ENCODE measurements at regions not wholly inside any gene's neighbourhood (a gene's known extent, or its start where the extent isn't known, plus 50 kb on each side); places are given as distances from the start of the nearest gene placed in this dataset.
A peak's percentile ranks its signal among the peaks of the same experiment; 100 is the strongest.
"Not testable (repeated sequence)": the region's sequence is repeated elsewhere in the genome, so short reads cannot be mapped to it uniquely, and the experiment has no call there.

GRCh38 chr2:176427549-176427948 is 158.3 kb downstream of the MTX2 start:
- no peak for DNase-seq

DNA sequence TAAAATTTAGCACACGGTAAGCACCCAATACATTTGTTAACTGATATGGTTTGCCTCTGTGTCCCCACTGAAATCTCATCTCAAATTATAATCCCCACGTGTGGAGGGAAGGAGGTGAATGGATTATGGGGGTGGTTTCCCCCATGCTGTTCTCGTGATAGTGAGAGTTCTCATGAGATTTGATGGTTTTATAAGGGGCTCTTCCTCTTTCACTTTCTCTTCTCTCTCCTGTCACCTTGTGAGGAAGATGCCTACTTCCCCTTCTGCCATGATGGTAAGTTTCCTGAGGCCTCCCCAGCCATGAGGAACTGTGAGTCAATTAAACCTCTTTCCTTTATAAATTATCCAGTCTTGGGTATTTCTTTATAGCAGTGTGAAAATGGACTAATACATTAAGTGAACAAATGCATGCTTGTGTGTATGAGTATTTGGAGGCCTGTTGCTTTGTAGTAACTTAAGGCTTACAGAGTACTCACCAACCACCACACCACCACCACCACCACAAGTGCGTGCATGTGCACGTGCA is 159.8 kb downstream of the MTX2 start:
- DNase-seq, result not testable (repeated sequence)

GRCh38 chr2:176432434-176432833 is 163.2 kb downstream of the MTX2 start:
- no peak for DNase-seq

DNA sequence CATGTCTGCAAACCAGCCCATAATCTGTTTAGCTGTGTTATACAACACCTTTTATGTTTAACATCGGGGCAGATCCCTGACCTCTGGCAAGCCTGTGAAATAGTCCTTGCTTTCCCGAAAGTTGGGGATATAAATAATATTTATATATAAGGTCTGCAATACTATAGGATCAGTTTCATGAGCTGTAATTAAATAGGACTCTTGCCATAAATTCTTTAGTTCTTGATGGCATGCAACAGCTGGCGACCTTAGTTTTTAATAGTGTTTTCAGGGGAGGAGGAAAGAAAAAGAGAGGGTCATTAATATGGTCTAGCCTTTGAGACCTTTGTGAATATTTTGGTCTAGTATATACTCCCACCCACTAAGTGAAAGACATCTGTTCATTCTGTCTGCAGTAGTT is 166.5 kb downstream of the MTX2 start:
- DNase-seq, result no peak

DNA sequence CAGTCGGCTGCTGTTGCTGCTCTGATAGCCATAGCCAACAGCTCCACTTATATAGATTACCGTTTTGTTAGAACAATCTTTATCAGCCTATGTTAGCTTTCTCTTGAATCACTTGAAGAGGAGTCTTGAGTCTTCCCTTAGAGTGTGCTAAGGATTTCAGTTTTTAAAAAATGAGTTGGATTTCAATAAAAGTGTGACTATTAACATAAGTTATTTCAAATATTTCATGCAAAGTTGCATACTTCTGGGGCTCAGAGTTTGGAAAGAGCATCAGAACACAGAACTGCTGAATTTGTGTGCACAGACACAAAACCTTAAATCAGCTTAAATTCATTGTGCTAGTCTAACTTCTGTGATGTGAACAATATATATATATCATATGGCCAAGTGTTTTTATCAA is 174.7 kb downstream of the MTX2 start:
- no peak for DNase-seq

DNA sequence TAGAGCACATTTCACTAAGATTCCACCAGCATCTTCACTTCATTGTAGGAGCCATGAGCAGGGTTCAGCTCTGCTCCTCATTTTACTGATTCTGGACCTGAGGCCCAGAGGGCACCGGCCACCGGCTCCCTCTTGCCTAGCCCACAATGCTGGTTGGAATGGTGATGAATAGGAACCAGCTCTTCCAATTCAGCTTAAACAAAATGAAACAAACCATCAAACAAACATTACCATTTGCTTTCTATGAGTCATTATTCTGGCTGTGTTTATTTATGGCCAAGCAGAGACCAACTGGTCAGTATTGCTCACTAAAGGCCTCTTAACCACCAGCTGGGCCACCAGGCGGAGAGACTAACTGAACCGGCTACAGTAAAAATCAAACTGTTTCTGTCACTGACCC is 176.7 kb downstream of the MTX2 start:
- no peak for DNase-seq

DNA sequence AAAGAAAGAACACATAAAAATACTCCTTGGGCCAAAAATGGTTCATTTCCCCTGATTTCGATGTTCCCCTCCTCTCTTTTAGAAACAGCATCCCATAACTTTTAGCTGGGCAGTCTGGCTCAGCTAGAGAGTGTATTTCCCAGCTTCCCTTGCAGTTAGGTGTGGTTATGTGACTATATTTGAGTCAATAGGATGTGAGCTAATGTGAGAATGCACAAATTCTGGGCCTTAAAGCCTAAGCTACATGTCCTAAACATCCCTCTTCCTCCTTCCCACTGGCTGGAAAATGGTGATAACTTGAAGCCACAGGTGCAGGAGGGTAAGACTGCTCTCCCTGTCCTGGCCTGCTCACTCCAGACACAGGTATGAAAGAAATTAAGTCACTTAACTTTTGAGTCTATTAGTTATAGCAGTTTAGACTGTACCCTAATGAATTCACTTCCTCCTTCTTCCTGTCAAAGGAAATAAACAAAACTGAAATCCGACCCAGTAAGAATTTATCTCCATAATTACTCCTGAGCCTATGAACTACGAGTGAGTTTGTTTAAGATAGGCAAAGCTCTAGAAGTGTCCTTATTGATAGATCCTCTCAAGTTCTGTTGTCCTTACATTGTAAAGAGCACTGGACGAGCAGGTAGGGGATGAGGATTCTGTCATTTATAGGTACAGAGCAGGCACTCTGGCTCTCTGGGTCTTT is 177.6 kb downstream of the MTX2 start:
- no peak for DNase-seq

DNA sequence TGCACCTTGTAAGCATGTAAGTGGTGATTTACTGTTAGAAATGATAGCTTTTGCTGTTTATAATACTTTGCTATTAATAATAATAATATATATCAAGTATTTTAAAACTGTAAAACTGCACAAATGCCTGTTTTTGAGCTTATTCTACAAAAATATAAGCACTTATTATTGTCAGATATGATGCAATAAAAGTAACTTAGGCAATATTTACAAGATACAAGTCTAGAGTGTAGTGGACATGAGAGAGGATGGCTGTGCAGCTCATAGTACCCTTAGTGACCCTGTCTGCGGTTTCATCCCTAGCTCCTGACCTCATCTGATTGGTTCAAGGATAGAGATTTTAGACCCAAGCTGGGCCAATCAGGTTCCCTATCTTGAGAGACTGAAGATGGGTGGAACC is 178.4 kb downstream of the MTX2 start:
- no peak for DNase-seq

DNA sequence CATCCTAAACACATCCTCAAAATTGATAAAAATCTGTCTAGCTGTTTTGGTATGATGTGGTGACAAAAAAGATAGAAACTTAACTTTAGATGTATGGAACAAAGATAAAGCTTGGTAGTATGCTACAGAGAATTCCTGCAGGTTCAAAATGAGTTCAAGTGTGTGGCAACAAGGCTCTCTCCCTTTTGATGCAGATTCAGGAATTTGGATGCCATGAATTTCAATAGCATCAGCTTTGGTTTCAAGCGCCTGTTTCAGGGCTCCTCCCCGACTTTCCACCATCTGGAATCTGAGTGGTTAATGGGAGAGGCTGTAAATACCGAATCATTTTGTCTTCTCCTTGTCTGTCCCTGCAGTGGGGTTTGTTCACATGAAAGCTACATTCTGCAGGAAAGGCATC is 180.6 kb downstream of the MTX2 start:
- no peak for DNase-seq

DNA sequence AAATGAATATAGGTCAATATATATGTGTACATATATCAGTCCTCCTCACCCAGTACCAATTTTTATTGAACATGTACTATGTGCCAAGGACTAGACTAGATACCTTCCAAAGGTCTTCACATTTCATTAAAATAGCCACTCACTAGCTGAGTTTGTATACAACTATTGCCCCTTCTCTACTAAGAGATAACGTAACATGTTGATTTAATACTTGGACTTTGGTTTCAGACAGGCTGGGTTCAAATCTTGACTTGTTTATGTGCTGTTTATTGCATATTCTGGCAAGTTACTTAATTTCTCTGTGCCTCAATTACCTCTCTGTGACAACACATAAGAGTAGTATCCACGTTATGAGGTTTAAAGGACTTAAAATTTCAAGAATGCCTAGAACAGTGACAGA is 184.5 kb downstream of the MTX2 start:
- DNase-seq, result no peak

GRCh38 chr2:176454893-176455815 is 185.9 kb downstream of the MTX2 start:
- DNase-seq, result peak; percentile 76

DNA sequence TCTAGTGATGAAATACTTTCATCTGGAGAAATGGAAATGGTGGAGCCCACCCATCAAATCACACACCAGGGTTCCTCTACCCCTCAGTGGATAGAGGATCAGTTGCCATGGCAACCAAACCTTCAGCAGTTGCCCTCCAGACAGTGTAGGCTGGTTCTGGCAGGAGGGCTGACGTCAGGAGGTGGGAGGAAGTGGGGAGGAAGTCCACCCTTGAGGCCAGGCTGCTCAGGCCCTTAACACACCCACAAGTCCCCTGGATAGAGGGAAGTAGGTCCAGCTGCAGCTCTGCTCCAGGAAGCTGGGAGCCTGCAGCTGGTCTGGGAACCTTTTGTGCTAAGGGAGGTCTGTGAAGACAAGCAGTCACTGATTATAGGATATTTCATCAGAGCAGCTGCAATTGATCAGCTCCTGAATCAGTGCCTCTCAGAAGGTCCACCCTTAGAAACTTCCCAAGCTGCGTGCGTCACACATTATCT is 186.6 kb downstream of the MTX2 start:
- DNase-seq, result no peak

DNA sequence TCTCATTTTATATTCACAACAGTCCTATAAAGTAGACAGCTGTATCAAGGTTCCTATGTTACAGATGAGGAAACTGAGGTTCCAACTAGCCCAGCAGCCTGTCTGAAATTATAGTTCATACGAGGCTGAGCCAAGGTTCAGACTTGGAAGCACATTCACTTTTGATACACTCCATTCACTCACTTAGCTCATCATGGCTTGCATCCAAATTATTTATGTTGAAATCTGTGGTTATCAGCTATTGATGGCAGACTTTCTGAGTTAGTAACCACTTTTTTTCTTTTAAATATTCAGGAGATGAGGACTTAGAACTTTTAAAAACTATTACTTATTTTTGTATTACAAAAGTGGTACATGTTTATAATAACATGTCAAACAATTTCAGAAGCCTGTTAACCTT is 188.2 kb downstream of the MTX2 start:
- no peak for DNase-seq

- DNase-seq, result no peak
Measured at GRCh38 chr2:176461098-176461808, 192.0 kb downstream of the MTX2 start.

GRCh38 chr2:176461809-176462670 is 192.8 kb downstream of the MTX2 start:
- DNase-seq, result no peak

DNA sequence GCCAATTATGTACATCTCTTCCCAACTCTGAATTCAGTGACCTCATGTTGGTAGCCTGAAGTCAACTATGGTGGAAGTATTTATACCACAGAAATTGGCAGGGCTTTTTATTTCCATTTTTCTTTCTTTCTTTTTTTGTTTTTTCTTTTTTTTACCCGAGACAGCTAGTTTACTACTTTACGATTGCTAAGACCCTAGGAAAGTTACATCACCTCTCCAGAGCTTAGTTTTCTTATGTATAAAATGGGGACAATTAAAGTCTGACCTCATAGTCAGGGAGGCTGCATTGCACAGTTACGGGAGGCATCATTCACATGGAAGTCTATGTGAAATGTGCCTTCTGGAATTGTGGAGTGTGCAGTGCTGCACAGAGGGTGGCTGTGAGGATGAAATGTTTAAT is 194.3 kb downstream of the MTX2 start:
- no peak for DNase-seq

DNA sequence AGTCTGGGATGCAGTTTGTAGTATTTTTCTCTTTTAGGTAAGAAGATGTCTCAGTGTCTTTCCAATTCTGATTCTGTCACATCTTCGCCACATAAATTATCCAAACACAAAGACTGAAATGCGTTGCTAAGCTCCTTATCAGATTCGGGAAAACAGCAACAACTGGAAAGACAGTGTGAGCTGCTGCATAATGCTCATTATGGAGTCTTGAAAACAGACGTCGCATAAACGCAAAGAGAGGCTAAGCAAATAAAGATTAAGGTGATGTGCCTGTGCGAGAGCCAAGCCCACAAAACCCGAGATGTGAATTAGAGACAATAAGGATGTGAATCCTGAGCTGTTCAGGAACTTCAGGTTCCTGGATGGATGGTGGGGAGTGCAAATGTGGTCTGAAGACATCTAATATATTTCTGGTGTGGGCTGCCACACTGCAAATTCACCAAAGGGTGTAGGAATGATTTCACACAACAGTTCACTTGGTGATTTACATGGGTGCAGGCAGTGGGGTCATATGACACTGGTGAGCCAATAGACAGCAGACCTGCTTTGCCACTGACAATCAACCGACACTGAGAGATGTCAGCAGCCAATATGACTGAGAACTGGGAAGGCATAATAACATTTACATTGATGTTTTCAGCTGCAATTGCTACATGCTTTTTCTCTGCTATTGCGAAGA is 195.8 kb downstream of the MTX2 start:
- no peak for DNase-seq

DNA sequence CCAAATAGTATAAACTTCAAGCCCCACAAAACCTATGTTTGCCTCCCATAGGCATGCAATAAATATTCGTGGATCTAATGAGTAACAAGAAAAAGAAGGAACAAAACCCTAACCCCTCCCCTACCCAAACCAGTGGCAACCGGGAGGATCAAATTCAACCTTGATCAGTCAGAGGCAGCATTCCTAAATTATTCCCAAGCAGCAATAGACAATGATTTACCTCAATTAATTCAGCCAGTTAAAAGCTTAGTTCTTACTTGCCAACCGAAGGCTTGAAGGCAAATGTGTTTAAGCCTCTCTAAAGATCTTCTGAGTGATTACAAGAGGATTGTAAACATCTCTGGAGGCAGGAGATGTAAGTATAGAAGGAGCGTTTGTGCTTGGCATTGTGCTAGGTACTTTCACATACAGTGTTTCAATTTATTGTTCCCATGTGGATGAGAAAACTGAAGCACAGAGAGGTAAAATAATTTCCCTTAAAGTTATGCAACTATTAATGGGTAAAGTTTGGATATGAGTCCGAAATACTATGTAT is 197.7 kb downstream of the MTX2 start:
- DNase-seq, result no peak

DNA sequence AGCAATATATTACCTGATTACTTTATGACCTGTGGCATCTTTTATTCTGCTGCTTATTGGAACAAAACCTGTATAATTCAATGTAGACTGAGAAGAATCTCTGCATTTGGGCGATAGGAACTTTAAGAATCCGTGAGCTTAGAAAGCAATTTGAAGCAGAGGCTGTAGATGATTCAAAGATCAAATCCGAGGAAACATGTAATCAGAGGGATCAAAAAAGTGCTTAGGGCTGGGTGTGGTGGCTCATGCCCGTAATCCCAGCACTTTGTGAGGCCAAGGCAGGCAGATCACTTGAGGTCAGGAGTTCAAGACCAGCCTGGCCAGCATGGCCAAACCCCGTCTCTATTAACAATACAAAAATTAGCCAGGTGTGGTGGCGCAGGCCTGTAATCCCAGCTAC is 198.4 kb downstream of the MTX2 start:
- DNase-seq, result no peak

GRCh38 chr2:176468457-176469113 is 199.3 kb downstream of the MTX2 start:
- DNase-seq, result no peak

DNA sequence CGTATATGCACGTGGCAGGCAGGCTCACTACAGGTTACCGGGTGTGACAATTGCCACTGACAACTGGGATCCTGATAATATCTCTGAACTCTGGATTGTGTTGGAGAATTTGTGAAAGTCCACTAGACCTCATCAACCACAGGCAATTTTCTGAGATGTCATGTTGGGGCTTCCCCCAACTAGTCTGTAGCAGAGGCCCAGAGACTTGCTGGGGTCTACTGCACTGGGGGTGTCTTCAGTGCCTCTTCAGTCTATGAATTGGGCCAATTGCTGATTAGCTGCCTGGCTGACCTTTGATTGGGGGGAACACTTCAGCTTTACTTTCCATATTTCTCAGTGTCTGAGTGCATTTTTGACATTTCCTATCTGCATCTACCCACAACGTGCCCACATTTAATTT is 201.5 kb downstream of the MTX2 start:
- no peak for DNase-seq

Measured in CD4-positive, alpha-beta T cell treated with Interleukin-4 for 4 hours (primary cell).